Glomerular endothelial cell (primary cell): ENCODE measurements at regions not wholly inside any gene's neighbourhood (a gene's known extent, or its start where the extent isn't known, plus 50 kb on each side); places are given as distances from the start of the nearest gene placed in this dataset.

Source experiments
- DNase-seq: peaks from one replicate; pipeline ENCODE4 v3.0.0-alpha.2; 2011; ENCODE audit warnings: low read depth, low spot score; ENCODE audit errors: extremely low read depth

DNA sequence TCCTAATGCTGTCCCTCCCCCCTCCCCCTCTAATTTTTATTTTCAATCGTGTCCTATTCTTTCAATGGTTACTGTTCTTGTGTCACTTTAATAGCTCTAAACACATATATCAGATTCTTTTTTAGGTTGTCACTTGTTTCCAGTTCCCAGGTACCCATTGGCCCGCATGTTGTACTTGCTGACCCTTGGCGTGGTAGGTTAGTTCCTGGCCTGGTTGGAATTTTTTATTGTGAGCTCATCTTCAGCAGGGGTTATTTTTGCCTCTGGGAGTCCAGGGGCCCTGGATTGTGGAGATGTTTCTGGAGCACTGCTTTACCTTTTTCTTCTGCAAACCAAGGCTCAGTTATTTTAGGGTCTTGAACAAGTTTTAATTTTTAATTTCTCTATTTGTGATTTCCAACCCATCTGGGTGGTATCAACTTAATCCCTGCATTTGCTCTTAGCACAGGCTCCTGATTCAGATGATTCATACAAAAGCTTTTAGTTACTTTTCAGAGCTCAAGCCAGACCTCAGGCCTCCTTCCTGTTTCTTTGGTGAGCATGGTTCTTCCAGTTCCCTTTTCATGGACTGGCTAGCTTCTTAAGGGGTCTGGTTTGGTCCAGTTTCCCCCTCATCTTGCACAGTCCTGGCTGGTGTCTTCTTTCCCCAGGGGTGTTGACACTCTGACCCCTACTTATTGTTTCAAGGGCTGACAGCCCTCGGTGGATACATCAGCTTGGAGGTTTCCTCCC lies 220.5 kb downstream of the TM9SF2 start:
- no peak for DNase-seq

DNA sequence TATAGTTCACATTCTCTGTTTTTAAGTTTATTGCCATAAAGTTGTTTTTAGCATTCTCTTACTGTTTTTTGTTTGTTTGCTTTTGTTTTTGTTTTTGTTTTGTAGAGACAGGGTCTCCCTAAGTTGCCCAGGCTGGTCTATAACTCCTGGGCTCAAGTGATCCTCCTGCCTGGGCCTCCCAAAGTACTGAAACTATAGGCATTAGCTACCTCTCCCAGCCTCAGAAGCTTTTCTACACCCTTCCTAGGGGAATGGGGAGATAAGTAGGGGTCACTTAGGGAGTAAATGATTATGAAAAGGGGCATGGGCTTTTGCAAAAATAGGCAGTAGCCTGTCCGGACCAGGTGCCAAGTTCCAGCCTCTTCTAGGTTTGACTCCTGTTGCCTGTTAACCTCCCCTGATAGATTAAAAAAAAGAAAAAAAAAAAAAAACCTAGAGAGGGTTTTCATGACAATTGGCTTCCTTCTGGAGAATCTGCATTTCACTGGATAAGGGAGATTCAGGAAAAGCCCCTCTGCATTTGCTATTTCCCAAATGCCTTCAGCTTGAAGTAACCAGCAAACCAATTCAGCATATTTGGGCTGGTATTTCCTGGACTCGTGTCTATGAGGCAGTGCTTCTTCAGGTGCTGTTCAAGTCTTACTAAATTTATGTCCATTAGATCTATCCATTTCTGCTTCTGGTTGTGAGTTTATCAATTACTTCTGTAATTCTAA lies 216.8 kb downstream of the TM9SF2 start:
- no peak for DNase-seq

DNA sequence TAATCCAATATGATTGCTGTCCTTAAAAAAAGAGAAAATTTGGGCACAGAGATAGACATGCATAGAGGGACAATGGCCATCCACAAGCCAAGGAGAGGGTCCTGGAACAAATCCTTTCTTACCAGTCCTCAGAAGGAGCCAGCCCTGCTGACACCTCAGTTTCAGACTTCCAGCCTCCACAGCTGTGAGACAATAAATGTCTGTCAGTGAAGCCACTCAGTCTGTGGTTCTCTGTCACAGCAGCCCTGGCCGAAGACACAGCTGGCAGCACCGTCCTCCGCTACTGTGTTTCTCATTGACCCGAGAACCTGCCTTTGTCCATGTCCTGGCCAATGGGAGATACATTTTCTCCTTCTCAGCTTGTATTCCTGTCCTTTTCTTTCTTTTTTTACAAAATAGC lies 207.9 kb downstream of the TM9SF2 start:
- no peak for DNase-seq

DNA sequence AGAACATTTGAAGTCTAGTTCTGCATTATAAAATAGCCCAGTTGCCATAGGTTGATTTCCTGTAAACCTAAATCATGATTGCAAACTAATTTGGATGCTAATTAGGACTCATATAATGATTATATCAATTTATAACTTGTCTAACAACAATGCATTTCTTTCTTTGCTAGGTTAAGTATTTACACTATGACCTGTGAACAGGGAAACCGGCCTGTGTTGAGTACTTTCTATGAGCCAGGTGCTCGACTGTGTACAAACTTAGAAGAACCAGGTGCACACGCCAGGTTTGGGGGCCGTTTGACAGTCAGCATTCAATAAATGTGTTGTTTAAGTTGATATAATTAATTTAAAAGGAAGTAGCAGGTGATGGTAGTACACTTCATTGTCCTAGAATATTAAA lies 203.1 kb downstream of the TM9SF2 start:
- no peak for DNase-seq

DNA sequence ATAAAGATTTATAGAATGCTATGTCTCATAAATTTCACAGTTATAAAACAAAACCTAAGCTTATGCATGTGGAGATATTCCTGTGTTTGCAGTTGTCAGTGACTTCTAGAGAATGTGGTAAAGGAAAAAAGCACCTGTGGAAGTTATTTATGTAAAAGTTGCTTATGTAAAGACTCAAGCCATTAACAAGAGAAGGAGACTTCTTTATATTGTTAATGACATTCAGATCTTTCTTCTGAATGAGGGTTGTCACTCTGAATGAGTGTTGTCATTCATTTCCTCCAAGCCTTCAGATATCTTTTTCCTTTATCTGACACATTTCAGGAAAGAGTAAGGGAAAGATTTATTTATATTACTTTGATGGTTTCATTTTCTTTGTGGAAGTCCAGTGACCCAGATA lies 202.6 kb downstream of the TM9SF2 start:
- DNase-seq, result no peak

DNA sequence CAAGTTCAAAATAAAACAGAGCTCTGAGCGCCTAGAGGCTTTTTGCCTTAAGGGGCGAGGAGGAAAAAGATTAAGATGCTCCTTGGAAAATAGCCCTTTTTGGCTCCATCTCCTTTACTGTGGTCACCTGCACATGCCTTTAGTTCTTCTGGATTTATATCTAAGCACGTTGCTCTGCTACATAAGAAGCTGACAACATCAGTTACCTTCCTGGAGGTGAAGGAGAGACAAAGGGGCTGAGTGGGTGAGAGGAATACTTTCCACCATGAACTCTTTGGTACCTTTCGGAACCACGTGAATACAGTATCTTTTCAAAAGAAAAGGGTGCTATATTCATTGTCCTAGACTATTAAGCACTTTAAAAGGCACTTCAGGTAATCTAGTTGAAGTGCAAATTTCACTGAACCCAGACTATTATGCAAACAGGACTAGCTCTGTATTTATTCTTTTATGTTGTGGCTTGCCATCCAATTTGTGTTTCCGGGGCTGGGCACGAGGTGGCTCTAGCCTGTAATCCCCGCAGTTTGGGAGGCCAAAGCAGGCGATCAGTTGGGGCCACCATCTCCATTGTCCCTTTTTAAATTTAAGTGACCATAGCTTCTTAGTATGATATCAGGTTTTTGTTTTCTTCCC lies 201.5 kb downstream of the TM9SF2 start:
- DNase-seq, result no peak

DNA sequence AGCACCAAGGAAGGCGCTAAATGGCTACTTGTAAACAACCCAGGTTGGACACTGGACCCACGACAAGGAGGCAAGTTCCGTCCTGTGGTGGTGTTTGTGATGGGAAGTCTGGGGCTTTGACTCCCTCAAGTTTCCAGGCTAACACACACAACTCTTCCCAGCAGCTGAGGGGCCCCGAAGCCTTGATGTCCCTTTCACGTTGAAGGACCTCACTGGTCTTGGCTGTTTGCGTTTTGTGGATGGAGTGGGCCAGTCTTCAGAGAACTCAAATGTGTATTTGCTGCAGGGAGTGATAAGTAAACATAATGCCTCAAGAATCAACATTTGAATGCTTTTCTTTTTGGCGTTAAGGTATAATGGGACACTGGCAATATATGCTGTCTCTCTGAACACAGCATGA lies 199.2 kb downstream of the TM9SF2 start:
- no peak for DNase-seq

DNA sequence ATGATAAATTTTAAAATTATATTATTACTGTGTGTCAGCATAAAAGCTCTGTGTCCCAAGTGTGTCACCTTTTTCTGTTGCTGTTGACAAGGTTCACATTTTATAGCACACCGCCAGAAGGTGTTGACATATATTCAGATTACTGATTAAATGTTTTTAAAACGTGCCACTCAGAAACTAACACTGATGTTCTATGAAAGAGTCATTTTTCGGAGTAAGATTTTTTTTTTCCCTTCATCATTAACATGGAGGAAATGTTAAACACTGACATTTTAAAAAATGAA lies 197.5 kb downstream of the TM9SF2 start:
- DNase-seq, result no peak

DNA sequence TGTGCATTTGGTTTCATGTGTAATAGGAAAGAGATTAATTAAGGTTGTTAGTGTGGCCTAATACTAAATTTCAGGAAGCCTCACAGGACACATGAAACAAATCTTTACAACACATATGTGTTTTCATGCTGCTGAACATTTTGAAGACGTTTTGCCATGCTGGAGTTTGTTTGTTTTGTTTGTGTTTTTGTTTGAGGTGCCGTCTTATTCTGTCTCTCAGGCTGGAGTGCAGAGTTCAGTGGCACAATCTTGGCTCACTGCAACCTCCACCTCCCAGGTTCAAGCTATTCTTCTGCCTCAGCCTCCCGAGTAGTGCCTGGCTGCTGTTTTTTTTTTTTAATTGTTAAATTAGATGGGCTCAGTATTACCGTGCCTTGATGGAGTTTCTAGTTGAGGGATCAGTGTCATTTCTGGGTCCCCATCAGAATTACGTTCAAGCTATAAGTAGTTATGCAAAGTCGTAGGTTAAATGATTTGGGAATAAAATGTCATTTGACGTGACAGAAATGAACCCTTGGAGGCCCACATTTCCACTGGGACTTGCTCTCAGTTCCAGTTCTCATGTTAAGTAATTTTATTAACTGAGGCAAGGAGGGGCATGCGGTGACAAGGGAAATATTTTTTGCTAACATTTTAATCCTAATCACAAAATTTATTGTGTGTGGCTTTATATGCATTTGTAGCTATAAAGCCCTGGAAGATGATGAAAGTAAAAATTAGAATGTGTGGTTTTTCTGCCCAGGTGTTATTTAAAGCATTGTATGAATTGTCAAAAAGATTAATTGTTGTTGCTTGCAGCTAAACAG lies 196.9 kb downstream of the TM9SF2 start:
- no peak for DNase-seq

DNA sequence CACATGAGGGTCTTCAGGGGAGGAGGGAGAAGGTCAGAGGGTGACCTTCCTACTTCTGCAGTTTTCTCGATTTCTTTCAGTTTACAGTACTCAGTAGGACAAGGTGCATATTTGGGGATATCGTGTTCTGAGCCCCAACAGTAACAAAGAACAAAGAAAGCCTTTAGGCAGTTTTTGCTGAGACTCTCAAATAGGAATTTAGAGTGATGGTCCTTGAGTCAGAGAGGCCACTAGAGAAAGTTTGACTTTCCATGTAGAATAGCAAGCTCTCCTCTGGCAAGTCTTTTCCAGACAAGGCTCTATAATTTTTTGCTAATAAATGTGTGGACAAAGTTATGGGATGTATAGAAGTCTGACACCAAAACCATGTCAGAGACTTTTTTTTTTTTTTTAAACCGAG lies 194.6 kb downstream of the TM9SF2 start:
- DNase-seq, result no peak

DNA sequence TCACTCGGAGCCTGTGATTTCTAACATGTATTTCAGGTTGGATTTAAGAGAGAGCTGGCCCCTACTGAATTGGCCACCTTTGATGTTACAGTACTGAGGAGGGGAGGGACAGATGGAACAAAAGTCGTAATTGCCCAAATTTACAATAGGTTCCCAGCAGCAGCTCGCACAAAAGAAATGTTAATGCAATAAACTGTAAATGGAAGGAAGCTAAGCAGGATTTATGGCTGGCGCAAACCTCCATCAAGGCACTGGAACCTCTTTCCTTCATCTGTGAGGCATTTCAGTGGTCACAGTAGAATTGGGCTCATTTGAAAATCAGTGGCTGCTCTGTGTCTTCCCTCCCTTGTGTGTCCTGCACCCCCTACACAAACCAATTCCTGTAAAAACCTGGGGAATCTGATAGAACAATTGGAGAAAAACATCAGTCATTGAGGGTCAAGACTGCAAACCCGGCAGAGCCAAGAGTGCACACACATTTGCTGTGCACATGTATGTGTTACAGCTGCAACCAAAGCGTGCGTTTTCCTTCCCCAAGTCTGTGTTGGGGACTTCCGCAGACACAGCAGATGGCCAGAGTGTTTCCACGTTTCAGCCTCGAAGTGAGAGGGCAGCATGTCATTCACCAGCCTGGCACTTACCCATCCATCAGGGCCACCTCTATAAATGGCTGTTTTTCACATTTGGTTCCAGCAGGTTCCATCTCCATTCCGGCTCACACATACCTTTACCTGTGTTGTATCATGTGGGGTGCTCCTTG lies 192.8 kb downstream of the TM9SF2 start:
- DNase-seq, result no peak

DNA sequence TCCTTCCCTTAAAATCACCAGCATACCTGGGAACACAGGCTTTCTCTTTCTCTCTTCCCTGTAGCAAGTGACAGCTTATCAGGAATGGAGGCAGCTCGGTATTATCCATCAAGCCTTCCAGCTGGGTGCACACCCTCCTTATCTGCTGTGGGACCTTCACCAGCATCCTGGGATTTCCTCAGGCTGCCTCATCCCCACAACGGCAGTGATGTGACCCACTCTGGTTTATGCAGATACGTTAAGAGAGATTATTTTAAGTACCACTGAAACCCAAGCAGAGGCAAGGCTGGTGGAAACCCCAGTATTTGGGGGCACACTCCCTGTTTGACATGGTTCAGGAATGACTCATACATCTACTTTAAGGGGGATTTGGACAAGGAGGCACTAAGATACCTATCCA lies 192.1 kb downstream of the TM9SF2 start:
- DNase-seq, result no peak

DNA sequence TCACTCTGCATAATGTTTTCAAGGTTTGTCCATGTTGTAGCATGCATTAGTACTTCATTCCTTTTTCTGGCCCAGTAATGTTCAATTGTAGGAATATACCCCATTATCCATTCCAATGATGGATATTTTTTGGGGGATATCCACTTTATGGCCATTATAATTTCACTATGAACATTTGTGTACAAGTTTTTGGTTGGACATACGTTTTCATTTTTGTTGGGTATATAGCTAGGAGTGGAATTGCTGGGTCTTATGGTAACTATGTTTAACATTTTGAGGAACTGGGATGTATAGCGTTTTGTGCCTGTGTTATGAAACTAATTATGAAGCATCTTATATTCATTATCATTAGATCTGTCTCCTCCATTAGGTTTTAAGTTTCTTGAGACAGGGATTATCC lies 191.6 kb downstream of the TM9SF2 start:
- DNase-seq, result no peak

DNA sequence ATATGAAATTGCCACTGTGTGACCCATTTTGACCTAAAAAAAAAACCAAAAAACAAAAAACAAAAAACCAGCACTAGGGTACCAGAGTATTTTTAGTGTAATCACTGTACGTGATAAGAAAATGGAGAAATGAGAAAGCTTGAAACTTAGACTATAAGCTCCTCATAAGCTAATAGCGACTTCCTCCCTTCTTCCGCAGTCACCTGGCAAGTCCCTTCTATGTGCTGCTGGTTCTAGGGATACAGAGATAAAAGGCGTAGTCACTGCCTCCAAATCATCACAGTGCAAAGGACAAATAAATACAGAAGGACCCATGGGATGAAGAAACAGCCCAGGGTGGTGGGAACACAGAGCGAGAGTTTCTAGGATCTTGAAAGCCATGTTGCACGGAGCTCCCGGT lies 190.3 kb downstream of the TM9SF2 start:
- DNase-seq, result no peak

DNA sequence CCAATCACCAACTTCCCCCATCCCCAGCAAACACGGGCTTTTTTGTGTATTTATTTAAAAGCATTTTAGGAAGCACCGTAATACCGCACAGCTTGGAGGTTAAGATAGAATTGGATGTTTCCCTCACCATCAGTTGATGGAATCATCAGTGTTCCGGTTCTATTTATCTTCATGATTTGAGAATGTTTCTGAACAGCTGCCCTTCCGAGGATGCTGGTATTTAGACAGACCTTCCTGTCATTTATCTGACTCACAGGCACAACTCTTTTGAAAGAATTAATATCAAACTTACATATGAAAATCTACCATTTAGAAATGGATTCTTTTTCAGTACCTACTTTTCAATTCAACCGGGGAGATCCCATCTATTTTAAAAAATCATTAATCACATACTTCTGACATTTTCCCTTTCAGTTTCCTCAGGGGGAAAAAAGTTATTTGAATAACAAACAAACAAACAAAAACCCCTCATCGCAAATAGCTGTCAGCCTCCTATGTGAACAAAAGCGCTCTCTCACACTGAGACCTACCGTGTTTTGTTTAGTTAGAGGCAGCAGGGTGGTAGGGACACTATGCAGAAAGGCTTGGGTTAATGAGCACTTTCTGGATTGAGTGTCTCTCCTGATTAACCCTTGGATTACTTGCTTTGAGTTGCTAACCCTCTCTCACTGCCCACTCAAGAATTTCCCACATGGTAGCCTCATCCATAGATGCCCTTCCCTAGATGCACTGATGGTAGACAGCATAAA lies 189.3 kb downstream of the TM9SF2 start:
- no peak for DNase-seq

DNA sequence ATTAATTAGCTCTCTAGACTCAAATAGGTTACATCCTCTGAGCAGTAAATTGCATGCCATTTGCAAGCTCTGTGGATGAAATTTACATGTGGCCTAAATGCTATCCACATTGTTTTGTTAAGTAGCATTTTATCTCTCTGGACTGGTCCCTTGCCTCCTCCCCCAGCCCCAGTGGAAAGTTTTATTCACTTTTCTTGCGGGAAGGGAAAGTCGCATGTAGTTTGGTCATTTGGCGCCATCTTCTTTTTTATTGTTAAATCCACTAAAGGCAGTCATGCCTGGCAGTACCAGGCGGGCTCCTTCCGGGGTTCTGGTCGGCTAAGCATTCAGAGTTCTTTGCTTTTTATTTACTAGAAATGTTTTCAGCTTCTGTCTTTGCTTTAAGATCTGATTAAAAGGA lies 188.7 kb downstream of the TM9SF2 start:
- DNase-seq, result no peak

DNA sequence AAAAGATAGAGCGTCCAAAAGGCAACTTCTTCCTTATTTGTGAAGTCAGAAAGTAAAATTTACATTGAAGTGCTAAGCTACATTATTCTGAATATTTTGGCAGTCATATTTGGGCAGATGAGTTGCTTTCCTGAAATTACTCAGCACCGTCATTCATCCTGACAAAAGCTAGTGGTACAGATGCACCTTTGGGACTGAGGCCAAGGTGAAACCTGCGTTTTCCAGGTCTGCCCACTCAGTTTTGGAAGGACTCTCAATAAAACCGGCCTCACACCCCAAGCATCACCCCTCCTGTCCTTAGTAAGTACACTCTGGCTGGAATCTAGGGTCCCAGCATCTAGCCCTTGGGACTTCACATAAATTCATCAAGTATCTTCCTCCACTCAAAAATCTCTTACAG lies 187.5 kb downstream of the TM9SF2 start:
- no peak for DNase-seq

DNA sequence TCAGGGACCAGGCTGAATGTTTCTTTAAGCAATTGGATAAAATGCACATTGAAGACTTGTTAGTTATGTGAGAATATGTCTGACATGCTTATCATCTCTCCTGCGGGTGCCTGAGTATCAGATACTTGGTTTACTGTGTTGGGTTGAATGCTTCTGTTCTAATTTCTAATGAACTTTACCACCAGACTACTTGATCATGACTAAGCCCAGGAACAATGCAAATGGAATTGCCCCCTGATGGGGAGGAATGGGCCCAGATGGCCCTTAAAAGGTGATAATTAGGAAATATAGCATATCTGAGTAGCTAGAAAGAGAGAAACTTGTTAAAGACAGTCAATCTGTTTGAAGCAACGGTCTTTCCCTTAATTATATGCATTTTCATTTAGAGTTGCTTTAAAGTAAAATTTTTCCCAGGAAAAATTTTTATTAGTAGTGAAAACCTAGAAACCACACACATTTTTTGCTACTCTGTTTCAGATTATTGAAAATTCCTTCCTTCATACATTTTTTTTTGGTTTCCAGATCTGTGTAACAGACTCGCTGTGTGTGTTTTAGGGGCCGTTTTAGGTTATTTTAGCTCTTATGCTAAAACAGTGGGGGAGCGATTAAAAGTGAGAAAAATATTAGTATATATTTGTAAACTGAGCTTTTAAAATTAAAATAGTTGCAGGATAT lies 186.6 kb downstream of the TM9SF2 start:
- no peak for DNase-seq

DNA sequence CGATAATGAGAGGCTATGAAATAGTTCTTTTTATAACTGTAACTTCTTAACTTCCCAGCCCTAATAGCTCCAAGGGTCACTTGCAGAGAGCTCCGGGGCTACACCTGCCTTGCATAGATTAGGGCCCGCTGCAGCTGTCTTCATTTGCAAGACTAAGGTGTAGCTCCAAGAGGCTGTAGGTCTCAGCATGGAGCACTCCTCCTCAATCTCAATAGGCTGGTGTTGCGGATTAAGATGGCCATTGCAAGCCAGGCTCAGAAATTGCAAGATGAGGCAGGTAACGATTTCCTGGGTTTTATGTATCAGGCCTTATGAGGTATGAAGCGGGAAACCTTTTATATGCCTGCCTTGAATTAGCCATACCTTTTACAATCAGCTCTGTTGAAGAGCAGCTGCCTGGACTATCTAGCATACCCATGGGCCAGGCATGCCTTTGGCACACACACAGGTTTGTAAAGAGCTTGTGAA lies 185.7 kb downstream of the TM9SF2 start:
- DNase-seq, result no peak
